ENCODE measurements at regions not wholly inside any gene's neighbourhood (a gene's known extent, or its start where the extent isn't known, plus 50 kb on each side); places are given as distances from the start of the nearest gene placed in this dataset.

DNA sequence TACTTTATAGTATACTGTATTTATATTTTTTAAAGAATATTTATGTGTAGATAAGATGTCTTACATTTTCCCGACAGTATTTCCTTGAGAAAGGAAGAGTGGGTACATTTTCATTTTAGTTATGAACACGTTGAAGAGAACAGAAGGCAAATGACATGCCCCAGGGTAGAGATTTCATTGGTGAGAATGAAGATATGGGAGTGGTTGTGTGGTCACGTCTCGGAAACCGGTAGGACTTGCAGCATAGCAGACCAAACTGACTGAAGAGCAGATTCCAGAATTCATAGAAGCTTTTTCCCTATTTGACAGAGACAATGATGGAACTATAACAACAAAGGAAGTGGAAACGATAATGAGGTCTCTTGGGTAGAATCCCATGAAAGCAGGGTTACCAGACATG is 71.7 kb downstream of the KCNJ2 start:
- TF ChIP-seq, protein P1, sequence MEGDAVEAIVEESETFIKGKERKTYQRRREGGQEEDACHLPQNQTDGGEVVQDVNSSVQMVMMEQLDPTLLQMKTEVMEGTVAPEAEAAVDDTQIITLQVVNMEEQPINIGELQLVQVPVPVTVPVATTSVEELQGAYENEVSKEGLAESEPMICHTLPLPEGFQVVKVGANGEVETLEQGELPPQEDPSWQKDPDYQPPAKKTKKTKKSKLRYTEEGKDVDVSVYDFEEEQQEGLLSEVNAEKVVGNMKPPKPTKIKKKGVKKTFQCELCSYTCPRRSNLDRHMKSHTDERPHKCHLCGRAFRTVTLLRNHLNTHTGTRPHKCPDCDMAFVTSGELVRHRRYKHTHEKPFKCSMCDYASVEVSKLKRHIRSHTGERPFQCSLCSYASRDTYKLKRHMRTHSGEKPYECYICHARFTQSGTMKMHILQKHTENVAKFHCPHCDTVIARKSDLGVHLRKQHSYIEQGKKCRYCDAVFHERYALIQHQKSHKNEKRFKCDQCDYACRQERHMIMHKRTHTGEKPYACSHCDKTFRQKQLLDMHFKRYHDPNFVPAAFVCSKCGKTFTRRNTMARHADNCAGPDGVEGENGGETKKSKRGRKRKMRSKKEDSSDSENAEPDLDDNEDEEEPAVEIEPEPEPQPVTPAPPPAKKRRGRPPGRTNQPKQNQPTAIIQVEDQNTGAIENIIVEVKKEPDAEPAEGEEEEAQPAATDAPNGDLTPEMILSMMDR (conservative IDR thresholded peaks at IDR 0.05) = no peak
- no peak for TF ChIP-seq EZH2 (IDR thresholded peaks at IDR 0.05; ENCODE audit: low read depth)

All from PC-9 (cell line).